HepG2 (cell line): ENCODE measurements at regions not wholly inside any gene's neighbourhood (a gene's known extent, or its start where the extent isn't known, plus 50 kb on each side); places are given as distances from the start of the nearest gene placed in this dataset.

Source experiments
- ATAC-seq: fragments of 200-7000 bp; cut with Tn5 transposase; 3 replicates; pipeline ENCODE4 v1.9.1; 2020; ENCODE audit warnings: mild to moderate bottlenecking, moderate library complexity
- BruUV-seq: library from RNA; stranded (reverse); fragments of 400-500 nt; replicated peaks from 2 replicates; lab custom pipeline; 2021; lab: Mats Ljungman, UMichigan
- CTCF ChIA-PET: fragments of 300-600 bp; formaldehyde crosslinking; extraction: SDS; loops from one replicate; lab custom pipeline; 2021; ENCODE audit warnings: low total read pairs, inconsistent platforms, low intra/inter-chr PET ratio; lab: Yijun Ruan, JAX
- POLR2A ChIA-PET: fragments of 350-600 bp; sonication (Branson Sonifier 250); formaldehyde crosslinking; loops from one replicate; lab custom pipeline; 2020; ENCODE audit warnings: antibody characterized with exemption, inconsistent platforms; lab: Yijun Ruan, JAX
- DNase-seq: peaks from one replicate; pipeline ENCODE4 v3.0.0-alpha.2; 2015; ENCODE audit warnings: low spot score
- FAIRE-seq: peaks from 3 replicates; lab custom pipeline; 2011; peaks lifted over from hg19 to GRCh38; lab: Jason Lieb, UNC
- H2AFZ ChIP-seq: one replicate; pipeline ENCODE4 v1.6.1; 2011; ENCODE audit warnings: low read length, inconsistent platforms
- H3K27ac ChIP-seq: fragments of 300-600 bp; 3 replicates; pipeline ENCODE4 v1.8.0; 2011; ENCODE audit warnings: mixed run types, mild to moderate bottlenecking, mixed read lengths, low read length, inconsistent platforms; ENCODE audit not compliant: insufficient read depth; ENCODE audit errors: extremely low read length
- H3K27me3 ChIP-seq, 2 experiments: fragments of 200-600 bp in 1 of 2; 2 replicates in 1 of 2; 3 replicates in 1 of 2; pipeline versions ENCODE4 v1.6.0 to v1.8.0; 2011; ENCODE audit warnings: low read length in 2 of 2, mild to moderate bottlenecking in 2 of 2, moderate library complexity in 2 of 2, inconsistent platforms in 1 of 2; ENCODE audit not compliant: insufficient read depth in 2 of 2, control insufficient read depth in 1 of 2
- H3K36me3 ChIP-seq, 2 experiments: fragments of 200-600 bp in 1 of 2; replicated peaks in 1 of 2; 2 replicates in 1 of 2; 3 replicates in 1 of 2; pipeline versions ENCODE4 v1.5.1 to v1.8.0; 2011; ENCODE audit warnings: low read length in 2 of 2, inconsistent platforms in 1 of 2; ENCODE audit not compliant: insufficient read depth in 2 of 2, control insufficient read depth in 1 of 2
- H3K4me1 ChIP-seq: 2 replicates; pipeline ENCODE4 v1.5.1; 2012; ENCODE audit warnings: low read length, inconsistent platforms; ENCODE audit not compliant: insufficient read depth
- H3K4me2 ChIP-seq: 2 replicates; pipeline ENCODE4 v1.6.0; 2011; ENCODE audit warnings: low read depth, low read length, inconsistent platforms
- H3K4me3 ChIP-seq, 3 experiments: fragments of 200-600 bp in 1 of 3; sonication (generic), shearing (Covaris generic) in 1 of 3; replicated peaks in 1 of 3; 2 replicates each; pipeline ENCODE4 v1.5.1; 2011 to 2016; ENCODE audit warnings: low read length in 3 of 3, inconsistent platforms in 2 of 3, low read depth in 2 of 3, mild to moderate bottlenecking in 2 of 3, control low read depth in 1 of 3, mixed read lengths in 1 of 3; ENCODE audit not compliant: insufficient read depth in 1 of 3
- H3K79me2 ChIP-seq: one replicate; pipeline ENCODE4 v1.6.1; 2011; ENCODE audit warnings: low read length, inconsistent platforms; ENCODE audit not compliant: insufficient read depth
- H3K9ac ChIP-seq: 2 replicates; pipeline ENCODE4 v1.6.0; 2011; ENCODE audit warnings: mild to moderate bottlenecking, low read depth, low read length, inconsistent platforms; ENCODE audit not compliant: insufficient read depth
- H3K9me3 ChIP-seq: 2 replicates; pipeline ENCODE4 v1.5.1; 2012; ENCODE audit warnings: mild to moderate bottlenecking, low read length
- H4K20me1 ChIP-seq: 2 replicates; pipeline ENCODE4 v1.6.0; 2011; ENCODE audit warnings: inconsistent platforms, mild to moderate bottlenecking, low read length, moderate library complexity; ENCODE audit not compliant: insufficient read depth
- EZH2 ChIP-seq: conservative IDR thresholded peaks from 2 replicates; pipeline ENCODE4 v1.6.1; 2012; ENCODE audit warnings: mild to moderate bottlenecking, low read depth, low read length, moderate library complexity
- HIC2 ChIP-seq: sonication (generic); formaldehyde crosslinking; IDR thresholded peaks from 2 replicates; pipeline ENCODE4 v1.9.0; 2022; ENCODE audit warnings: low read depth, missing genetic modification reagents
- MIER2 ChIP-seq: IDR thresholded peaks from 2 replicates; pipeline ENCODE4 v1.6.1; 2016; ENCODE audit warnings: missing biosample characterization, missing genetic modification reagents
- NCOA5 ChIP-seq: sonication (generic); formaldehyde crosslinking; IDR thresholded peaks from 2 replicates; pipeline ENCODE4 v1.4.0; 2020; ENCODE audit warnings: missing genetic modification reagents
- TFDP2 ChIP-seq: sonication (generic); formaldehyde crosslinking; IDR thresholded peaks from 2 replicates; pipeline ENCODE4 v1.4.0; 2020; ENCODE audit warnings: missing genetic modification reagents
- ZFP36 ChIP-seq: fragments of 150-350 bp; IDR thresholded peaks from 2 replicates; pipeline ENCODE4 v1.6.1; 2018; ENCODE audit warnings: borderline replicate concordance, low read length, low read depth; ENCODE audit not compliant: partially characterized antibody
- ZNF264 ChIP-seq: sonication (generic); formaldehyde crosslinking; IDR thresholded peaks from 2 replicates; pipeline ENCODE4 v1.4.0; 2020; ENCODE audit warnings: missing genetic modification reagents
- WGBS: methylation state at CpG from one replicate; pipeline ENCODE4 v1.1.6; 2017; ENCODE audit warnings: low lambda C conversion rate; 5-methylcytosine and 5-hydroxymethylcytosine counted together
- in situ Hi-C: cut with HindIII; loops from 2 replicates; pipeline ENCODE4 v1.10.0; 2017; ENCODE audit warnings: low pct_unique_long_range_greater_than_20kb; ENCODE audit not compliant: extremely low pct_ligation_motif_present
- intact Hi-C: fragments of 100-400 bp; cut with micrococcal nuclease; formaldehyde crosslinking; loops from one replicate; pipeline ENCODE4 v1.10.0; 2022; ENCODE audit not compliant: unreplicated experiment

GRCh38 chr6:28737750-28738395 is 185.9 kb downstream of the TRIM27 start:
- Histone ChIP-seq H3K4me1 (peaks cover 40% of the 10 kb centered on the region), H3K4me3 (no peak overlapping the region), H4K20me1 (no peaks in the 10 kb centered on the region), H3K27me3 (peaks cover 3 to 55% of the 10 kb centered on the region in 2 experiments; a peak in 4 of 5 replicates), H3K79me2 (no peaks in the 10 kb centered on the region), H3K9ac (no peak overlapping the region), H3K9me3 (no peaks in the 10 kb centered on the region), H3K4me2 (peak overlapping the region; percentile 60; the same call in 1 of the 2 replicates), H2AFZ (no peak overlapping the region), H3K36me3 (no peaks in the 10 kb centered on the region)
- ATAC-seq (peak; percentile 42; the same call in 2 of the 3 replicates), FAIRE-seq (no peak)
- POLR2A ChIA-PET = no interaction called here
- CTCF ChIA-PET = no interaction called here
- 23% methylated on average over 17 of the region's 17 CpGs for WGBS
- in situ Hi-C loops = no loop called here
- no peak for TF ChIP-seq HIC2
- TF ChIP-seq ZFP36 = peak; percentile 9
- TF ChIP-seq EZH2 = peak; percentile 50; the same call in 1 of the 2 replicates
- no peak for TF ChIP-seq MIER2
- peak; percentile 98 for TF ChIP-seq ZNF264 (CRISPR knock-in tag)
- TF ChIP-seq NCOA5 = no peak
- TF ChIP-seq TFDP2 (CRISPR knock-in tag) = 0 out of 2 replicates have a peak, but pooled peaks have one; percentile 17
- TF ChIP-seq, all 625 proteins: peak for 4
- no TSS peak for BruUV-seq
- DNase-seq = no peak
- H3K27ac ChIP-seq = no peak overlapping the region
- intact Hi-C loops = no loop called here
